Kidney (tissue), 13 donors: ENCODE measurements at regions not wholly inside any gene's neighbourhood (a gene's known extent, or its start where the extent isn't known, plus 50 kb on each side); places are given as distances from the start of the nearest gene placed in this dataset.
A peak's percentile ranks its signal among the peaks of the same experiment; 100 is the strongest.

Experiments used
- DNase-seq, 5 donors: peaks; one replicate each; pipeline ENCODE4 v3.0.0-alpha.2; 2013 to 2020
- FAIRE-seq: peaks from 2 replicates; lab custom pipeline; 2012; peaks lifted over from hg19 to GRCh38; lab: Jason Lieb, UNC
- H3K27ac ChIP-seq, 2 donors: one replicate each; pipeline ENCODE4 v1.7.0; 2013; ENCODE audit warnings: low read depth in 2 of 2, low read length in 2 of 2, inconsistent platforms in 1 of 2
- H3K27me3 ChIP-seq: one replicate; pipeline ENCODE4 v1.7.1; 2013; ENCODE audit warnings: low read length, inconsistent platforms; ENCODE audit not compliant: control insufficient read depth, insufficient read depth
- H3K36me3 ChIP-seq, 3 donors: one replicate each; pipeline versions ENCODE4 v1.7.0 to v1.7.1; 2013; ENCODE audit warnings: low read length in 3 of 3, control low read depth in 1 of 3, inconsistent platforms in 1 of 3; ENCODE audit not compliant: insufficient read depth in 3 of 3, control insufficient read depth in 2 of 3
- H3K4me1 ChIP-seq, 3 donors: one replicate each; pipeline versions ENCODE4 v1.7.0 to v1.7.1; 2013; ENCODE audit warnings: low read length in 3 of 3, inconsistent platforms in 1 of 3, low read depth in 1 of 3; ENCODE audit not compliant: control insufficient read depth in 2 of 3, insufficient read depth in 2 of 3
- H3K4me3 ChIP-seq, 3 donors: one replicate each; pipeline versions ENCODE4 v1.7.0 to v1.8.1; 2013; ENCODE audit warnings: low read length in 3 of 3, control low read depth in 1 of 3, inconsistent platforms in 1 of 3
- H3K9ac ChIP-seq, 3 donors: one replicate each; pipeline versions ENCODE4 v1.7.0 to v1.7.1; 2013; ENCODE audit warnings: low read length in 3 of 3, control low read depth in 1 of 3, inconsistent platforms in 1 of 3
- H3K9me3 ChIP-seq, 3 donors: one replicate each; pipeline versions ENCODE4 v1.7.0 to v1.7.1; 2013; ENCODE audit warnings: low read length in 3 of 3, control low read depth in 1 of 3, inconsistent platforms in 1 of 3; ENCODE audit not compliant: control insufficient read depth in 2 of 3, insufficient read depth in 1 of 3
- CTCF ChIP-seq: IDR thresholded peaks from 3 replicates; pipeline ENCODE4 v1.5.1; 2012; ENCODE audit warnings: mild to moderate bottlenecking, moderate library complexity, borderline replicate concordance; ENCODE audit not compliant: insufficient read depth; ENCODE audit errors: extremely low read depth
- intact Hi-C: fragments of 100-400 bp; cut with DNase I; formaldehyde crosslinking; loops from one replicate; pipeline ENCODE4 v1.11.1; 2022
- donor health status: control.
- donor health status: control.
- donor health status: control.
- donor health status: control.
- donor health status: control.
- donor health status: DM: yes; HTN: yes; CAD: no.
- donor health status: Normal renal cell carcinoma (clear cell type).

- H3K4me1 ChIP-seq, result no peaks in the 10 kb centered on the region
- H3K9ac ChIP-seq, result no peak overlapping the region
- no peak overlapping the region for H3K4me3 ChIP-seq
- DNase-seq (no peak), FAIRE-seq (no peak)
- no peak overlapping the region for H3K27ac ChIP-seq
- intact Hi-C loops, result no loop called here
- peaks cover 0 to 8% (median 0%) of the 10 kb centered on the region in 3 donors for H3K9me3 ChIP-seq
- no peaks in the 10 kb centered on the region for H3K36me3 ChIP-seq
- TF ChIP-seq CTCF, result no peak
- no peaks in the 10 kb centered on the region for H3K27me3 ChIP-seq
These were observed 128.9 kb downstream of the LRRC70 start for GRCh38 chr5:62707563-62707962.

GRCh38 chr5:62707131-62707530, 128.5 kb downstream of the LRRC70 start:
- Histone ChIP-seq H3K9me3 (peaks cover 0 to 8% (median 0%) of the 10 kb centered on the region in 3 donors), H3K36me3 (no peaks in the 10 kb centered on the region), H3K9ac (no peak overlapping the region), H3K4me3 (no peak overlapping the region), H3K27ac (no peak overlapping the region), H3K4me1 (no peaks in the 10 kb centered on the region), H3K27me3 (no peaks in the 10 kb centered on the region)
- no peak for TF ChIP-seq CTCF
- FAIRE-seq, result no peak
- no peak for DNase-seq
- intact Hi-C loops, result no loop called here

GRCh38 chr5:62705022-62705421, 126.4 kb downstream of the LRRC70 start:
- Histone ChIP-seq H3K9me3 (peaks cover 0 to 8% (median 0%) of the 10 kb centered on the region in 3 donors), H3K36me3 (no peaks in the 10 kb centered on the region), H3K27me3 (no peaks in the 10 kb centered on the region), H3K4me1 (no peaks in the 10 kb centered on the region), H3K27ac (no peak overlapping the region), H3K4me3 (no peak overlapping the region), H3K9ac (no peak overlapping the region)
- DNase-seq, result no peak
- TF ChIP-seq CTCF, result no peak
- FAIRE-seq, result no peak
- intact Hi-C loops, result no loop called here

GRCh38 chr5:62702126-62702525, 123.5 kb downstream of the LRRC70 start:
- no peak overlapping the region for H3K27ac ChIP-seq
- no peaks in the 10 kb centered on the region for H3K4me1 ChIP-seq
- intact Hi-C loops, result no loop called here
- DNase-seq, result peak in 4 of 5 donors; percentile 35 to 65 (median 47)
- no peak overlapping the region for H3K4me3 ChIP-seq
- H3K9ac ChIP-seq, result no peak overlapping the region
- no peaks in the 10 kb centered on the region for H3K9me3 ChIP-seq
- no peaks in the 10 kb centered on the region for H3K36me3 ChIP-seq
- FAIRE-seq, result no peak
- H3K27me3 ChIP-seq, result no peaks in the 10 kb centered on the region
- TF ChIP-seq CTCF, result no peak
